GM19239 (cell line): ENCODE measurements at regions not wholly inside any gene's neighbourhood (a gene's known extent, or its start where the extent isn't known, plus 50 kb on each side); places are given as distances from the start of the nearest gene placed in this dataset.

Source experiments
- DNase-seq: peaks from one replicate; pipeline ENCODE4 v3.0.0; 2011; ENCODE audit warnings: low spot score; ENCODE audit not compliant: insufficient read length
- FAIRE-seq: peaks from 2 replicates; lab custom pipeline; 2011; peaks lifted over from hg19 to GRCh38; lab: Jason Lieb, UNC

DNA sequence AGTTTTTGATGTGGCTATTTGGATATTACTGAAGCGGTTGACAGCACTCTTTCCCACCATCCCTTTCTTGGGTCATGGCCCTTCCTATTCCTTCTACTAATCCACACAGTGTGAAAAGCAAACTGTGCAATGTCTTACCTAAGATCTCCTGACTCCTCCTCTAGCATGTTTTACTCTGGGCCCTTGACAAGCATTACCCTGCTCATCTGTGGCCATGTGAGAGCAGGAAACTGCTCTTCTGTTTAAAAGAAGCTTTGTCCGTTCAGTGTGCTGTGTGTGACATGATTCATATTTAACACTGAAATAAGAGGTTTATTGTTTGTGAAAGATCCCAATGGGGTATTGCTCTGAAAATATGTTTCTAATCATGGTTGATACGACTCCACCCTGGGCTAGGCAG, 1022.5 kb downstream of the AACS start:
- no peak for DNase-seq
- no peak for FAIRE-seq

DNA sequence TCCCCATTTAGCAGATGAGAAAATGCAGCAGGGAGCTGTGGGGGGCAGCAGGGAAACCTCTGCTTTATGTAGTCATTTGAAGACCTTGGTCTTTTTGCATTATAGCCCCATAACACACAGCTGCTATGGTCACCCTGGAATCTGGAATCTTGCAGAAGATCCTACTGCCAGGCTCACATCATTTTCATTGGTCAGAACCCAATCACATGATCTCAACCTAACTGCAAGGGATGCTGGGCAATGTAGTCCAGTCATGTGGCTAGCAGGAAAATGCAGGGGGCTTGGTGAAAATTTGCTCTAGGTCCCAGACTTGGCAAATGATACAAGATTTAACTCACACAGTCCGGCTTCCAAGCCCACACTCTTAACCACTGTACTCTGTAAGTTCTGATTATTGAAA, 1028.7 kb downstream of the AACS start:
- DNase-seq (no peak), FAIRE-seq (no peak)

DNA sequence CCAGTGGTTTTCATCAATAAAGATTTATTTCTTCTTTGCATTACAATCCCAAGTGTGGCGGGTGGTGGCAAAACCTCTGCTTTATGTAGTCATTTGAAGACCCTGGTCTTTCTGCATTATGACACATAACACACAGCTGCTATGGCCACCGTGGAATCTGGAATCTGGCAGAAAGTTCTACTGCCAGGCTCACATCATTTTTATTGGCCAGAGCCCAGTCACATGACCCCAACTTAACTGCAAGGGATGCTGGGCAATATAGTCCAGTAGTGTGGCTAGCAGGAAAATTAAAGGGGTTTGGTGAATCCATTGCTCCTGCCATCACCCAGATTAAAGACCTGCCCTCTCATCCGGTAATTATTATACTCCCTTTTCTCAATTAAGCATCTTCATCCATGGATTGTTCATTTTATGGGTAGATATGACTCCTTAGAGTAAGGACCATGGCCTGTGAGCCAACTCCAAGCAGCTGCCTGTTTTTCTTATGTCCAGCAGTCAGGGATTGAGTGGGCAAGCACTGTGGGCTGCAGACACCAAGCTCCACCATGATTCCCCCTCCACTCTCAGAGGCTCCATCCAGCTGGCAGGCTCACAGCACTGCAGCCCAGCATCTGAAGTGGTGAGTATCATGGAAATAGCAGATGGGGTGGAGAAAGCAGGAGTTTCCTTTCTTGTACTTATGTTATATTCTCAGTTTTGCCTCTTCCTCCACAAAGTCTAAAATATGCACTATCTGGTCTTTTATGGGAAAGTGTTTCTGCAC, 1030.7 kb downstream of the AACS start:
- FAIRE-seq, result no peak
- DNase-seq, result no peak

DNA sequence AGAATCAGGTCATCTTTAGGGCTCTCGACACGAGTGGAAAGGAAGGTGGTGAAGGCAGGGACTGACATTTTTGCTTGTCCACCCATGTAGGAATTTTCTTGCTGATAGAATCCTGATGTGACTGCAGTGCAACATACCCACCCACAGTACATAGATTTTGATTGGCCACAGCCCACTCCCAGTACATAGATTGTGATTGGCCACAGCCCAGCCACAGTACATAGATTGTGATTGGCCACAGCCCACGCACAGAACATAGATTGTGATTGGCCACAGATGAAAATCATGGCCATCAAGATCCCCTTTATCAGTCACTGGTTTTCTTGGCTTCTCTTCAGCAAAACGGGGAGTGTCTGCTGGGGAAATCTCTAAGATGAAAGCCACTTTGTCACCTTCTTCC, 1041.5 kb downstream of the AACS start:
- FAIRE-seq, result no peak
- no peak for DNase-seq

DNA sequence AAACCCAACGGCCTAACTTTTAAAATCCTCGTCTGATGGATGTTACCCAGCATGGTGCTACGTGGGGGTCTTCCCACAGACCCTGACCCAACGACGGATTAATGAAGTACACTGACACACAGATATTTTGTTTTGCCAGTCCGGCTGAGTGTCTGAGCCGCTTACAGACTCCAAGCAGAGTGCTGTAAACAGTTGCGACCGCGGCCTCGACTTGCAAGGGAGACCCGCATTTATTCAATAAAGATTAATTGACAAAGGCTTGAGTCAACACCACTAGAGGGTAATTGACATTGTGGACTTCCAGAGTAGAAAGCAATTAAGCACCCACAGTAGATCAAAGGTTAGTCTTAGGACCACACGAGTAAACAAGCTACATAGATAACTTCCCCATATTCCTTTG, 1042.4 kb downstream of the AACS start:
- FAIRE-seq (no peak), DNase-seq (no peak)

DNA sequence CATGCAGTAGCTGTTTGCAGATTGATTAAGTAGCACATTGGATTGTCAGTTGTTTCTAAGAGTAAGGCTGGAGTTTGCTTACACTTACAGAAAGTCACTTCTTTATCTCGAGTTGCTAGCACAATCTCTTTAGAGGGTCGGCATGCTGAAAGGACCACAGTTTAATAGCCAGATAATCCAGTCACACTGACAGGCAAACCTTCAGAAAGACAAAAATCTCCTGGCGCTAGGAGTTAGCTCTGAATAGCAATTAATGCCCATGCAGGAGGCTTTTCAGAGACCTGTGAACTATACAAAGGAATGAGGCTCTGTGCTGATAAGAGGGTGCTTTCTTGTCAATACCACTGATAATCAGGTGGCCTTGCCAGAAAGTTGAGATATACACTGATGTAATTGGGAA, 1043.0 kb downstream of the AACS start:
- FAIRE-seq (no peak), DNase-seq (no peak)

DNA sequence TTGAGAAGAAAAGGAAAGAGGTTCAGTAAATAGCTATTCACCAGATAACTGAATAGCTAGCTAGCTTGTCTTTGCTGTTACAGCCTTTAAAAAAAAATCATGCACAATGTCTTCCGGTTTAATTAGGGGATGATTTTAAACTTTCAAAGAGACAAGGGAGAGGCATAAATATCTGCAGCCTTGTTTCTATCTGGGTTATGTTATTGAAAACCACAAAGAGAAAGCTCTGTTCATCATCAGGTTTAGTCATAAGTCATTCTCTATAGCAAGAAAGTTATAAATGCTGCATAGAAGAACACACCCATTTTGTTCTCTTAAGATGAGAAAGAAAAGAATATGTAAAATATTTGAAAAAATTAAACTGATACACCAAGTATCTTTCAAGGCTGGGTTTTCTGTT, 1046.9 kb downstream of the AACS start:
- DNase-seq (no peak), FAIRE-seq (no peak)

DNA sequence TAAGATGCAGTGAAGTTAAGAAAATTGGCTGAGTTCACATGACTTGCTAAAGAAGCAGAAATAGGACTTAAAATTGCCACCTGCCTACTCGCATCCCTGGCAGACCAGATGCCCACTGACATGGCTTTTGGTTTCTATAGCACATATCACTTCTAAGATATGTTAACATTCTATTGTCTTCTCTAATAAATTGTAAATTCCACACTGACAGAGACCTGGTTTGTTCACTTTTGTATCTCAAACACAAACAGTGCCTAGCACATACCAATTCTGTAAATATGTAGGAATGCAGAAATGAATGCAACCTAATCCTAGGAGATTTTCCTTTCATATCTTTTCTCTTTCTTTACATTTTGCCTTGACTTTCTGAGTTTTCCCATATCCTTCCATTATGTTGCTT, 1047.6 kb downstream of the AACS start:
- no peak for DNase-seq

DNA sequence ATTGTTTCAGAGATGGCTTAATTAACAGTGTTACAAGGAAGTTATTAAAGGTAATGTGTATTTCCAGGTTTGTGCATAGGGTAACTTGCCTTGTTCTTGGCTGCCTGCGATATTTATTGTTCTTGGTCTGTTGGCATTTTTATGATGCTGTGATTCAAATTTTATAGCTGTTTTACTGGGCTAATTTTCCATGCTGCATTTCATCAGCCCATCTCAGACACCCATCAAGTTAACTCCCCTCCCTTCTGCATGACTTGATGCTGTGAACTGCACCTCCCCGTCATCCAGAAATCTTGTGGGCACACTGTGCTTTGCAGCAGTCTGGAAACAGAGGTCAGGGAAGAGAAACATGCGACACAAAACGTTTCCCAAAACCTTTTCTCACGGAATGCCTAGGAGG, 1049.2 kb downstream of the AACS start:
- no peak for FAIRE-seq
- DNase-seq, result no peak

More for the DNA sequence above, 1047.6 kb downstream of the AACS start:
- no peak for FAIRE-seq

DNA sequence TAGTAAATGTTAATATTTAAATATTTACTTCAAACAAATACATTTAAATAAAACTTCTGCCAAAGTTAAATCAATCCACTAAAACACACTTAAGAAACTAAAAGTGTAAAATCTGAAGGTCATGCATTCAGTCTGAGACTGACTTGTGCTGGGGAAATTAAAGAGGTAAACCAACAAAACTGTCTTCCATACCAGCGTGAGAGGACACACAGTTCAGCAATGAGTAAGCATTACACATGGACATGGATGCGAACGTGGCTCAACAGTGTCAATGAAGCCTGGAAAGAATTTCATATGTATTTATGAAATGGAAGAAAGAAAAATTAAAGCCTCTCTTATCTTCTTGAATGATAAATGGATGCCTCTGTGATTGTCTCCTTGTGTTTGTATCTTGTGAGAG, 1052.3 kb downstream of the AACS start:
- DNase-seq (no peak), FAIRE-seq (no peak)

DNA sequence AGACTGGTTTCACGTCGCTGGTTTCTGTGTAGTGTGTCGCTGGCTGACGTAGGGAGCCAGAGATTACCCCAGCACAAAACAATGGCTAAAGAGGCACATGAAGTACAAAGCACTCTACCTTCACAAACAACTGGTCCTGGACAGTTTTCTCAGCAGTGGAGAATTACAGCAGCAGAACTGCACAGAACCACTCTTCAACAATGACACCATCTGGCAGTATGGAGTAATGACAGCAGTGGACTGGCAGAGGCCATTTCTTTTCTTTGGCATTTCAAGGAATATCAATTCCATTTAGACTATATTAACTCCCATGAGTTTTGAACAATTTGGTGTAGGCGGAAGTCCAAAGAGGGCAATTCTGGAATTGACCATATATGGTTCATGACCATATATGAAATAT, 1074.1 kb downstream of the AACS start:
- FAIRE-seq, result no peak
- DNase-seq, result no peak

DNA sequence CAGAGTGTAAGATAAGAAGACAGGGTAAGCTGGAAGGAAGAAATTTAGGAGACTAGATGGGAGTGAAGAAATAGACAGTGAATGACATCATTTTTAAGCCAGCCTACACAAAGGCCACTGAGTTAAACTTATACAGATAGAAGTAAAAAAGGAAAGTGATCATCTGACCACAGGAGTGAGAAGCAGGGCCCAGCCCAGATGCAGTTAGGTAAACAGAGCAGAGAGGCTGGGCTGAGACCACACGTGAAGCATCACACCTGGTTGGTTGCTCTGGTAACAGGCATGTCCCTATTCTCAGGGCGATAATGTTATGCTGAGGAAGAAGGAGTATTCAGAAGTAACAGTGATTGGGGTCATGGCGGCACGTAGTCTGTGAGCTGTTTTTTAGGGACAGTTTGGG, 1079.4 kb downstream of the AACS start:
- DNase-seq, result no peak
- FAIRE-seq, result no peak

DNA sequence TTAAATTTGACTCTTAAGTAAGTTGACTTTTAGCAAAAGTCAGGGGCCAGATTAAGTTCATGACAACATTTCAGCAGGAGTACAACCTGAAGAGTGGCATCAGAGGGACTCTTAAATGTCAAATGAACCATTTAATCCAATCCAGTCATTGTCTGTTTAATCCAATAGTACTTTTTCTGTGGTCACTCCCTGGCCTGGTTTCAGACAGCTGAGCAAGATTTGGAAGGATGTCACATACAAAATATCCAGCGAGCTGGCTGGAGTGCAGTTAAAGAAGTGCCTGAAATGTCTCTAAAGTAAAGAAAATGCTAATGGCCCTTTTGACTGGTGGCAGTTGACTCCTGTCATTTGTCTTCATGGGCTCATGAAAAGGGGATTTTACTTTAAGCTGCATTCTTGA, 1082.1 kb downstream of the AACS start:
- no peak for DNase-seq
- FAIRE-seq, result no peak

DNA sequence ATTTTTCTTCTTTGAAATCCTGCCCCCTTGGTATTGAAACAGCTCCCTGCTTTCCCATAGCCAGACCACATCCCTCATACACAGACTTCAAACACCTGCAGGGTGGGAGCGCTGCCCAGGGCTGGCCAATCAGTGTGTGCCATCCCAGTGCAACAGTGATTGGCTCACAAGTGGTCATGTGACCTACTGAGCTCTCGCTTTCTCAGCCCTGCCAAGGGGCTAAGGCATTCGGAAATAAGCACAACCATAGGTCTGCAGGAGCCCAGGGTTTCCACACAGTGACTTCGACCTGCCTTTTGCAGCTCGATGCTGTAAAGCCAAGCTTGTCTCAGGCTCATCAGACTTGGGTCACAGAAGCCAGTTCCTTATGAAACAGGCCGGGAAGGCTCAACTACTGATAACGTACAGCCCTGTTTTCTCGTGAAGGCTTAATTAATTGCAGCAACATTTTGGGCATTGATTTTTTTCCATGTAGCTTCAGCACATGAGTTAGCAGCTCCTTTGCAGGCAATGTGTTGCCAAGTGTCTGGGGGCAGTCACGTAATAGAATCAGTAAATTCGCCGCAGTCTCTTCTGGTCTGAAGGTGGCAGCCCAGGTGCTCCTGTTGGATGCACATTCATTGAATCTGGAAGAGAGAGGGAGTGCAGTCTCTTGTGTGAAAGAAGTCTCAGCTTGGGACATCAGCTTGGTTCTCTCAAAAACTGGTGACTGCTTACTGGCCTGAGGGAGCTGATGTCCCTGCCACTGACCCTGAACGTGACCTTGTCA, 1091.8 kb downstream of the AACS start:
- DNase-seq, result no peak
- FAIRE-seq, result no peak

DNA sequence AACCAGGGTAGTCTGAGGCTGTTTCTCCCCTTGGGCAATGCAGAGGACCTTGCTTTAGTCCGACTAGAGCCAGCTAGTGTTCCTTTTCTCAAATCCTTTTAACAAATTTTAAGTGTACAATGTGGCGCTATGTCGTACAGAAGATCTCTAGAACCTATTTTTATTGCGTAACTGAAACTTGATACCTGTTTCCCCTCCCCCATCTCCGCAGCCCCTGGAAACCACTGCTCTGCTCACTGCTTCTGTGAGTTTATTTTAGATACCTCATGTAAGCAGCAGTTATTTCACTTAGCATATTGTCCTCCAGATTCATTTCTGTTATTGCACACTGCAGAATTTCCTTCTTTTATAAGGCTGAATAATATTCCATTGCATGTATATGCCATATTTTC, 1092.3 kb downstream of the AACS start:
- no peak for DNase-seq
- no peak for FAIRE-seq

DNA sequence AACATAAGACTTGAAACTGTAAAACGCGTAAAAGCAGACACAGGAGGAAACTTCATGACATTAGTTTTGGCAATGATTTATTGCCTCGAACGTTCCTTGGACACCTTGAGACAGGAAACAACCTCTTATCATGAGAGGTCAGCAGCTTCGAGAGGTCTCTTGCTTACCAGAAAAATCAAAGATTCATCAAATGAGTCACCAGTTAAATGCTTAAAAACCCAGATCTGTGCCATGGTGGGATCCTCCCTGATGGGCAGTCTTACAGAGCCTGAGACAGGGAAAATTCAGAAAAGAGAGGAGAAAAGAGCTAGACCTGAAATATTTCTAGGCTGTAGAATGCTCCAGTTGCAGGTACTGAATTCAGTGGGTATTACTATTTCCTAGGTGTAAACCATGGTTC, 1093.9 kb downstream of the AACS start:
- FAIRE-seq, result no peak
- no peak for DNase-seq

DNA sequence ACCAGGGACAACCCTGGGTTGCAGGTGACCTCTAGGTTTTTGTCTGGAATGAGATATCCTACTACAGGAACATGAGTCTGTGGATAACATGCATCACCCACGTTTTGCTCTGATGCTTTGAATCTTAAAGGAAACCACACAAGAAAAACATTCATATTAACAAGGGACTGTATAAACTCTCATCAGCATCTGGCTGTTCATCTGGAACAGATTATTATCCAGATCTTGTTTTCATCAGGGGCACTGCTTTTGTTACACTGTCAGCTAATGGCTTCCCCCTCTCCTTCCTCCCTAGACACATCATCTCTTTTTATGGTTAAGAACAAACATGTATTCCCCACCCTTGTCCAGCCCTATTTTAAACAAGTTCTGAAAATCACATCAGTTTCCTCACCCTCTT, 1095.7 kb downstream of the AACS start:
- no peak for DNase-seq
- FAIRE-seq, result no peak

DNA sequence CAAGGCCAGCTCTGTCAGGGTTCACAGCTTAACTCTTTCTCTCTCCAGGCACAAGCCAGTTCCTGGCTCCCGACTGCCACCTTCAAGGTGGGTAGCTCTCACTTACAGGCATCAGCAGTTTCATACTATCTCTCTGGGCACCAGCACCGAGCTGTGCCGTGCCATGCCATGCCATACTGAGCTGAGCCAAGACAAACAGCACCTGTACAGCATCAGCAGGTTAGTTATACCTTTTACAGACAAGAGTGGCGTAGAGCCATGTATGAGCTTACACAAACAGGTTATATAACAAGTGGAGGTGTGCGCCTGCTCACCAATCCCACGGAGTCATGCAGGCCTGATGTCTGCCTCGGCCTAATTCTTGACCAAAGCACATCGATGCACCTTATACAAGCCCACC, 1098.7 kb downstream of the AACS start:
- DNase-seq (no peak), FAIRE-seq (no peak)

DNA sequence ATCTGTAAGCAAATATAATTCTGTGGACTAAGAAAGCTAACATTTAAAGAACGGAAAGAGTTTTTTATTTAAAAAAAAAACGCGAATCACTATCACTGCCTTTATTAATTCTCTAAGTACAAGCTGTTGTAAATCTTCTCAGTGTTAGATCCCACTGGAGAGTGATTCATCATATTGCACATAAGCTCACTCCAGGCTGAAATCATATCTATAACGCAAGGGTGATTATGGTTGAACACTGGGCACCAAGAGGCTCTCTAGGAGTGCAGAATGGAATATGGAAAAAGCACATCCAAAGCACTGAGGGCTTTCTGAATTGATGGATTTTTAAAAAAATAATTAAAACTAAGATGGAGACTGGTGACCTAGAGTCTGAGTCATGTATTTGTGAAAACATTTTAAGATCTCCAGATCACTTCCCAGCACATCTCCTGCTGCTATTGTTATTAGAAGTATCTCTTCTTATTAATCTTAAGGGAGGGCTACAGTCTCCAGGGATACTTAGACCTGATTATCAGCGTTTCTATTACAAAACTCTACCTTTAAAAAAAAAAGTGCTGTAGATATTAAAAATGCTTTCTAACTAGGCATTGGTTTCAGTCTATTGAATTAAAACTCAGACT, 1106.8 kb downstream of the AACS start:
- FAIRE-seq (no peak), DNase-seq (no peak)

DNA sequence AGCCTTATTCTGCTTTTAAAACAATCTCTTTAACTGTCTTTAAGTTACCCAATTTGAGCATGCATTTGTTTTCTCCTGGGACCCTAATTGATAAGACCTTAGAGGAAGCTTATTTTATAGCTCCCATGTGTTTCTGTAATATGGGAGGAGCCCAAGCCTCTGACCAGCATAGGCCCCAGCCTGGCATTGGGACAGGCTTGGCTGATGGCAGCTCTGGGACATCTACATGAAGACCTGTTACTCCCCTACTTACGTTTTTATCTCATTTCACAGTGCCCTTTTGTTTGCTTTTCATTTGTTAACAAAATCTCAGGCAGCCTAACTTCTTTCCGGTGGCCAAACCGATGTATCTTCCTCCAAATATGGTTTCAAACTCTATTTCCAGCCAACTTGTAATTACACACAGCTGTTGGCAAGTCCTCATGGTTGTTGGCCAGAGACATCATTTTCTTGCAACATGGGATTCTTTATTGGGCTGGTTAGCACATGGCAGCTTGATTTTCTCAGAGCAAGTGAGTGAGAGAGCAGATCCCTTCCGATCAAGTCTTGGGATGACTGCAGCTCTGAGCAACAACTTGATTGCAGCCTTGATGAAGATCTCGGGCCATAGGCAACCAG, 1117.5 kb downstream of the AACS start:
- FAIRE-seq (no peak), DNase-seq (no peak)

DNA sequence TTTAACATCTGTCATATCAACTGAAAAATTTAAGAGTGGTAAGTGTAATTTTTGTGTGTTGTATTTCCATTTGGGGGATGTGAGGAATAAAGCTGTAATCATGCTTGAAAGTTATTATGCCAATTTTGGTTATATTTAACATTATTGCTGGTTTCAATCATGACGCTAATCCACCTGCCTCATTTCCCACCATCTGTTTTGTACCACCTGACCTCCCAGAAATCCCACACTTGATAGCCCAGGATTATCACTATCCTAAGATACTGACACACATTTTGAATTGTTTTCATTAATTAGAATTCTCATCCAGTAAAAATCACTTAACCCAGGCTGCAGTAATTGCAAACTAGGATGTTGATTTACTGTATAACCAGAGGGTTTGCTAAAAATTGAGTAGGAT, 1119.8 kb downstream of the AACS start:
- no peak for FAIRE-seq
- no peak for DNase-seq
